Left cardiac atrium (tissue), 4 donors: ENCODE measurements at regions not wholly inside any gene's neighbourhood (a gene's known extent, or its start where the extent isn't known, plus 50 kb on each side); places are given as distances from the start of the nearest gene placed in this dataset.

Source experiments
- ATAC-seq, 2 donors: fragments of 200-7000 bp; cut with Tn5 transposase; one replicate each; pipeline ENCODE4 v1.9.1; 2020; ENCODE audit warnings: mild to moderate bottlenecking in 2 of 2, moderate library complexity in 2 of 2
- DNase-seq: peaks from one replicate; pipeline ENCODE4 v3.0.0-alpha.2; 2020
- intact Hi-C, 2 donors: fragments of 100-400 bp; cut with DNase I; formaldehyde crosslinking; loops; one replicate each; pipeline versions ENCODE4 v1.14.1 to v1.15.1; 2022 to 2023
- donor health status: DM: no; HTN: yes; CAD: no.
- donor health status: DM: no; HTN: yes; CAD: no; lungs with severe emphysema.
- donor health status: DM: yes; HTN: yes; CAD: no.
- donor health status: Dilated cardiomyopathy.

- intact Hi-C loops = no loop called here
- ATAC-seq (no peak), DNase-seq (no peak)
Observed at GRCh38 chr3:1998739-1999138, 99.9 kb upstream of the CNTN4 start.

DNA sequence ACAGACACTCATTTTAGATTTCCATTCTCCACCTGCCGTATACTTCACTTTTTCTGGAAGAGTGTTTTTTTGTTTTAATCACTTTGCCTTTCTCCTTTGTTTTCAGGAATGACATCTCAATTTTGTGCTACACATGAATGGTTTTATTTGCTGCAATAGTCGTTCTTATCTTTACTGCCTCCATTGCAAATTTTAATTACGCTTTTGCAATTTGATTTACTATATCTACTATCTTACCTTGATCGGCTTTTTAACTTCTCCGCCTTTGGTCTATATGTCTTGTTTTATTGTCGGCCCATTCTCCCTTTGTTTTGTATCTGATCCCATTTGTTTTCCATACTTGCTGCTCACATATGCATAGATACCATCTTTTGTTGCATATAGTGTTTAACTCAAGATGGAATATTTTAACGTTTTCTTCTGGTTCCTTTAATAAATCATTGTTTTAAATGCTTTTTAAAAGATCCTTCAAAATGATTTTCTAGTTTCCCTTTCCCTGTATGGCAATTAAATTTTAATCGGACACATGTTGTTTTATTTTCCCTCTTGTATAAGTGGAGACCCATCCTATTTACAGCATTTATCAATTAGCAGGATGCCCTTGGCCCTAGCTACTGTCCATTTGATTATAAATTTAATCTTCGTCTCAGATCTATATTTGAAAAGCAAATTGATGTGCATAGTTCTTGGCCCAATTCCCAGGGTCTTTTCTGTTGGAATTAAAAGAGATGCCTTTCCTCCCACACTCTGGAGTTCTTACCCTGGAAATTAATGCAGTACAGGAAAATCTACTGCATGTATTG is 97.2 kb upstream of the CNTN4 start:
- no peak for DNase-seq
- ATAC-seq = no peak
- intact Hi-C loops = no loop called here

- intact Hi-C loops = no loop called here
- ATAC-seq (no peak), DNase-seq (no peak)
Observed at GRCh38 chr3:2023959-2024358, 74.7 kb upstream of the CNTN4 start.

GRCh38 chr3:2024713-2025112 is 74.0 kb upstream of the CNTN4 start:
- DNase-seq (no peak), ATAC-seq (no peak)
- intact Hi-C loops = no loop called here

GRCh38 chr3:2029559-2029958 is 69.1 kb upstream of the CNTN4 start:
- ATAC-seq (no peak), DNase-seq (no peak)
- intact Hi-C loops = no loop called here

DNA sequence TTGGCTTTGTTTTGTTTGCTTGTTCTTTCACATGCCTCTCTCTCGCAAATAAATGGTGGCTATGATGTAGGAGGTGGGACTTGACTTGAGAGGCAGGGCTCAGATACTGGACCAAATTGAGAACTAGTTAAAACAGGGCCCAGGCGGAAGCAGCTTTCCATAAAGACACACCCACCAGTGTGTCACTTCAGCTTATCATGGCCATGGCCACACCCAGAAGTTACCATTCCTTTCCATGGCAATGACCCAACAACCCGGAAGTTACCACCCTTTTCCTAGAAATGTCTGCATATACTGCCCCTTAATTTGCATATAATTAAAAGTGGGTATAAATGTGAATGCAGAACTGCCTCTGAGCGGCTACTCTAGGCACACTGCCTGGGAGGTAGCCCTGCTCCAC is 62.6 kb upstream of the CNTN4 start:
- ATAC-seq (no peak), DNase-seq (no peak)
- intact Hi-C loops = no loop called here

- no peak for ATAC-seq
- DNase-seq = no peak
- intact Hi-C loops = no loop called here
Observed at GRCh38 chr3:2041931-2042330, 56.7 kb upstream of the CNTN4 start.
